HG02588 (cell line): ENCODE measurements at regions not wholly inside any gene's neighbourhood (a gene's known extent, or its start where the extent isn't known, plus 50 kb on each side); places are given as distances from the start of the nearest gene placed in this dataset.

ENCODE experiments used
- ATAC-seq: cut with Tn5 transposase; IDR thresholded peaks from one replicate; pipeline ENCODE4 v1.9.1; 2021; ENCODE audit warnings: mild to moderate bottlenecking, moderate library complexity; ENCODE audit not compliant: unreplicated experiment

- ATAC-seq: peak; percentile 58
Observed at GRCh38 chr13:50511877-50512341, 331.6 kb downstream of the DLEU7 start.

DNA sequence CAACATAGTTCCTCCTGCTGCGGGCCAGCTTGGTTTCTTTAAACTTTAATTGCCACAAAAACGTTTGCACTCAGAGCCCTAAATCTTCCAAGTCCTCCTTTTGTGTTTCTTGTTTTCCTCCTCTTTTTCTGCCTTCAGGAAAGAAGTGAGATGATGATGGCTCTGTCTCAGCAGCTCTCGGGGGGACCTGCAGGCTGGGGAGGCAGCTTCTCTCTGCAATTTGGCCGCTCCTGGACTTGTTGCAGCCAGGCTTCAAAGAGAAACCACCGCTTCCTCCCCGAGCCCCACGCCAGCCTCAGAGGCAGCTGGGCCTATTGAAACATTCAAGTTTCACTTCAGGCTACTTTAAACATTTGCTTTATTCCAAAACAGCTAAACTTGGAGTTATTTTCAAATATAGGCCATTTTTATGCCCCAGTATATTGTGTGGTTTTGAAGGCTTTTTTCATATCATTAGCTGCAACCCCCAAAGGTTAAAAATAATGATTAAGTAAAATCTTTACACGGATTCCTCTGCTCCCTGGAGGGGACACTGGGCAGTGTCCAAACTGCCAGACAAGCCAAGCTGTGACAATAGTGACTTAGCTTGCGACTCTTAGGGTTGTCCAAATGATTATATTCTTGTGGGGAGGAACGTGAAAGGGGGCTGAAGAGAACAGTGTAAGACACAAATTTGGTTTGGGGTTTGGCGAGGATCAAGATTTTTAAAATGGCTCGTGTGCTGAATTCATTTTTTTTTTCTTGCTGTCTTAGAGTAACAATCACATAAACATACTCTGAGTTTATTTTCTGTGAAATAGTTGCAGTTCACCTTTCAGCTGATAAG is 330.8 kb downstream of the DLEU7 start:
- ATAC-seq: peak; percentile 92

- no peak for ATAC-seq
Observed at GRCh38 chr13:50513300-50513877, 330.1 kb downstream of the DLEU7 start.

DNA sequence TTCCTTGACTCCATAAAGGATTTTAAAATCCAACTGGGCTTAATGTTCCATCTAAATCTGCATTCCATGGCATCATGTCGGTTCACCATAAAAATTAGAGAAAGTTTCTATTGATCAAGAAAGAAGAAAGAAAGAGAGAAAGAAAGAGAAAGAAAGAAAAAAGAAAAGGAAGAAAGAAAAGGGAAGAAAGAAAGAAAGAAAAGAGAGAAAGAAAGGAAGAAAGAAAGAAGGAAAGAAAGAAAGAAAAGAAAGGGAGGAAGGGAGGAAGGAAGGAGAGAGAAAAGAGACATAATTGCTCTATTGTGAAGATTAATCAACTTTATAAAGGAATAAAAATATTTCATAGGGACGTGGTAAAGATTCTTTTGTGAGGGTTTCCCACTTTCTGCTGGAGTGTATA is 329.2 kb downstream of the DLEU7 start:
- ATAC-seq: no peak

- no peak for ATAC-seq
Observed at GRCh38 chr13:50518131-50518530, 325.4 kb downstream of the DLEU7 start.

DNA sequence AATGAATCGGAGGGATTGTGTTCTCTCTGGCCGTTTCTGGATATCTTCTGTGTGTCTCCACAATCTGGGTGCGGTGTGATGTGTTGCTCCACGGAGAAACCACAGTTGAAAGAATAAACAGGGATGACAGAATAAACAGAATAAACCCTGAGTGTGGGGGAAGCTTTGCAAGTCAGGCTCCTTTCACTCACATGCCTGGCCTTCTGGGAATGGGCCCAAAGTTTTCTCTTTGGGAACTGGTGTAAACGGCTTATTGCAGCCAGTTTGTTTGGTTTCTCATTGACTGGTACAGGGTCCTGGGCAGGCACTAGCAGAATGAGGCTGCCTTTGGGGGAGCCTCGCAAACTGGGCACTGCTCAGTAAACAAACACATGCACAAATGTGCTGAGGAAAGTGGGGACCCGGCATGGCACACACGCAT is 324.7 kb downstream of the DLEU7 start:
- ATAC-seq: no peak

DNA sequence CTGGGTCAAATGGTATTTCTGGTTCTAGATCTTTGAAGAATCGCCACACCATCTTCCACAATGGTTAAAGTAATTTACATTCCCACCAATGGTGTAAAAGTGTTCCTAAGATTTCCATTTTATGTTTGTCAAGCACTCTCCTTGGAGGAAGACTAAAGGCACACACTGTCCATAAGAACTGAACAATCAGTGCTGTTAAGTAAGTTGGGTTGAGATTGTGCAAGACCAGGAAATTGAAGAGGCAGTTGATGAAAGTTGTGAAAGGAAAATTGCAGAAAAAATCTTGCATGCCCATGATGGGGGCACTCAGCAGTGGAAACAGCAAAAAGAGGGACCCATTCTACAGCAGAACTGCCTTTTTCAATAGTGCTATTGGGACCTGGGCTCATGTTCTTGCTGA is 323.6 kb downstream of the DLEU7 start:
- ATAC-seq: no peak

DNA sequence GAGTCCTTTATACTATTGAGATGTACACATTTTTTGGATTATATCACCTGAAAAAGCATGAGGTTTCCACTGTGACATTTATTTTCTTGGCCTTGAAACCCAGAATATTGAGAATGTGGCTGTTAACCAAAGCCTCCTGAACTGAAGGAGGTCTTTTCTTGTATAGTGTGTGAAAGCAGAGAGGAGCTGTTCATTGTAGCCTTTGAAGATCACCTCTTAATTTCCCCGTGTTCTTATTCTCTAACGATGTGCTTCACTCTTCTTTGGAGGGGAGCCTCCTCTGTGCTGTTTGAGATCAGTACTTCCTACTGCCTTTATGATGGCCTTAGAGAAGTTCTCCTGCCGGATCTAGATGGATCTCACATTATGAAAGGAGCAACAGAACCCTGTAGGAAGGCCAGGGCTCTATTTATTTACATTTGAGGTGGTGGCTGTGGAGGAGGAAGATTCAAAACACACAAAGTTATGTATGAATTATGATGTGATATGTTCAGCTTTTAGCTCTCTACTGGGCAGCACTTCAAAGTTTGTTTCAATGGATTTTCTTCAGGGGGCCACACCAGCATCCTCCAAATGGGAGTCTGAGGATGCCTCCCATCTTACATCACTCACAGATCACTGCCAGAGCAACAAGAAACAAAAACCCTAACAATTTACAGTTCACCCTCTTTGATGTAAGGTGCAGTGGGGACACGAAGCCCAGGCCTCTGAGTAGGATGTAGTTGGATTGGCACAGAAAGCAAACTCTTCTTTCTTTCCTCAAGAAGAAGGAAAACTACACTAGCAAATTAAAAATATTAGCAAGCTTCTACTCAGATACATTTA is 322.3 kb downstream of the DLEU7 start:
- ATAC-seq: no peak

GRCh38 chr13:50521831-50522149 is 321.7 kb downstream of the DLEU7 start:
- no peak for ATAC-seq

DNA sequence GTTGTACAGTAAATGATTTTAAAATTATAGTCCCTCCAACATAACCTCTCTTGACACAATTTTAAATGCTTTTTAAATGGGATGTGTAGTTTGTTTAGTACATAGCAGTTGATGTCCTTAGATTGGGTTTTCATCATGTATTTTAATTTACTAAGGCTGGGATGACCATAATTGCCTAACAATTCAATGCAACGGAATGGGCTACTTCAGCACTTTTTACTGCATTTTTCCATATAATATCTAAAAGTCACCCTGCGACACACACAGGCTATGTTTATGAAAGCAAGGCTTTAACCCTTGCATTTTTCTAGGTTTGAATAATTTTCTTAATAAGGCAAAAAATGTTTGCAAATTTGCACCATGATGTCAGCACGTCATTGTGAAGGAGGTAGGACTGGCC is 321.0 kb downstream of the DLEU7 start:
- ATAC-seq: no peak

DNA sequence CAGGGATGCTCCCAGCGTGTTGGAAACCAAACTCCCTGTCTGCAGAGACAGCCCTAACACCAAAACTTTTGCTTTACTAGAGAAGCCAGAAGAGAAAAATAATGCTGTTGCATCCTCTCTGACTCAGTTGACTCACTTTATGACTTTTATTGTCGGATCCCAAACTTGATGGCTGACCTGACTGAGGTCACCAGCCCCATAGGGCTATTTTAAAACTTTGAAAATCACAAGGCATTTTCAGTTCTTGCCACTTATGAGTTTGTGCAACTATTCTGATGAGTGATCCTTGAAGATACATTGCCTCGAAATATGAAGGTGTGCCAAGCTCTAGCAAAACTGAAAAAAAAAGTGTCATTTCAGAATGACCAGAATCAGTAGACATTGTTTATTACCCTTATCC is 320.2 kb downstream of the DLEU7 start:
- no peak for ATAC-seq

DNA sequence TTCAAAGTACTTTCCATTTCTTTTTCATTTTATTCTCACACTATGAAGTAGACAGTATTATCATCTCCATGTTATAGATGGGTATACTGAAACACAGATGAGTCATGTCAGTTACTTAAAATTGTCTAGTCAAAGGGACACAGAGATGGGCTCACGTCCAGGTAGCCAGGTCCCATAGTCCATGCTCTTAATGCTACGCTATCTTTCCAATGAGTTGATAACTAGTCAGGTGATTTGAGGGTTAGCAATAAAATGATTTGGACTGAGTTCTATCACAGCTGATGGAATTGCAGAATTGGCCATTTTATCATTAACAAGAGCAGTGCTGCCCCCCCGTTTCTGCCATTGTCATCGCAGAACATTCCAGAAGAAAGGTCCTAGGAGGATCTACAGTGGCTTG is 318.9 kb downstream of the DLEU7 start:
- no peak for ATAC-seq

GRCh38 chr13:50526661-50527071 is 316.8 kb downstream of the DLEU7 start:
- no peak for ATAC-seq

- ATAC-seq: no peak
Observed at GRCh38 chr13:50527188-50527587, 316.3 kb downstream of the DLEU7 start.

DNA sequence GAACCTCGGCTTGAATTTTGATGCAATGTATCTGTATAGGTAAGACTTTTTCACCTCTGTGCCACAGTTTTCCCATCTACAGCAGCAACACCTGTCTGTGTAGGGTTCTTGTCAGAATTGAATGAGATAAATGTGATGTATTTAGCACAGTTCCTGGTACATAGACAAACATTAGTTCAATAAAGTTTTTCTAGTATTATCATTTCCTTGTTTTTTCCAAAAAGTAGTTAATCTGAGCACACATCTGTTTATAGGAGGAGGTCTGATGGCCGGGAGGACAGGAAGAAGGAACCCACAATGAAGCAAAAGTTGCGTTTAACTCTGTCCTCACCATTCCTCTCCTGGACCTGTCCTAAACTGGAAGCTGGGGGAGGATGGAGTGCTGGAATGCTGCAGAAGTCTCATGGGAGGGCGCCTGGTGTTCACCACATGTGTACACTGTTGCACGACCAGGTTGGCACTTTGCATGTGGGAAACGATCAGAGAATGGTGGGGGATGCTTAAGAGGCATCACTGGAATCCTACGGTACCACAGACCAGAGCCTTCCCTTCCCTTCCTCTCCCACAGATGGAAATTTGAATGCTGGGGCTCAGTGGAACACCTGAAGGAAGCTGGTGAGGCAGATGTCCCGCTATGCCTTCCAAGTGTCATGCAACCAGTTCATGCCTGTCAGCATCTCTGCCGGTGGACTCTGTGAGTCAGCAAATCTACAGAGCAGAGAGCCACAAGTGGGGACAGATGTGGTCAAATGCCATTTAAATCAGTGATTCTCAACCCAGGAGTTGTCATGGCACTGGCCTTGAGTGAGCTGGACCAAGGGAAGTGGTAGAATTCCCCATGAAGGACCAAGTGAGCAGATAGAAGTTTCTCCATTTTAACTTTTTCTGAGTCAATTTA is 315.6 kb downstream of the DLEU7 start:
- no peak for ATAC-seq

DNA sequence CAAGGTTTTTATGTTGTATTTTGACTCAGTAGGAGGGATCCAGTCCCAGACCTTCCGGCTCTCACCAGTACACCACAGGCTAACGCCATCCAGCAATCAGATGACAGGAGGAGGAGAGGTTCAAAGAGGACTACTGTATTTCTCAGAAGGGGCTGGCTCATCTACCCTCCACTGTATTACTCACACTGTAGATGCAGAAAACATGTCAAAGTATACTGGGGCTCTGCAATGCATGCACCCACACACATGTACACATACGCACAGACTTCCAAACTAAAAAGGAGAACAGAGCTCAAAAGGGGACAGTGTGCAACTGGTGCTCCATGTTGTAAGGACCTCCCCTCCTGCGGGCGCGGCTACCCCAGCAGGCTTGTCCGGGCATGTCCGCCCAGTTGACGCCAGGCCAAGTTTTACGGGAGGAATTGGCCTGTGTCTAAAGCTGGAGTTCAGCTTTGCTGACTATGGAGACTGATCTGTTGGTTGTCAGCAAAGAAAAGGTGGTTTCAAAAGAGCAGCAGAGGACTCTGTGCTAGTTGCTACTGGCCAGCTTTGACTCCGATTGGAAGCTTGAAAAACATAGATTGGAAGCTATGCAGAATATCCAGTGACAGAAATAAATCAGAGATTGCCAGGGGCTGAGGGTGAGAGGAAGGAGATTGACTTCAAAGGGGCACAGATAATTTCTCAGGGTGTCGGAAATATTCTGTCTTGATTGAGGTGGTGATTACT is 314.2 kb downstream of the DLEU7 start:
- ATAC-seq: no peak

GRCh38 chr13:50531917-50532899 is 311.3 kb downstream of the DLEU7 start:
- ATAC-seq: no peak

- ATAC-seq: no peak
Observed at GRCh38 chr13:50535050-50535449, 308.4 kb downstream of the DLEU7 start.

GRCh38 chr13:50537029-50537428 is 306.5 kb downstream of the DLEU7 start:
- no peak for ATAC-seq
